ENCODE measurements at regions not wholly inside any gene's neighbourhood (a gene's known extent, or its start where the extent isn't known, plus 50 kb on each side); places are given as distances from the start of the nearest gene placed in this dataset.

DNA sequence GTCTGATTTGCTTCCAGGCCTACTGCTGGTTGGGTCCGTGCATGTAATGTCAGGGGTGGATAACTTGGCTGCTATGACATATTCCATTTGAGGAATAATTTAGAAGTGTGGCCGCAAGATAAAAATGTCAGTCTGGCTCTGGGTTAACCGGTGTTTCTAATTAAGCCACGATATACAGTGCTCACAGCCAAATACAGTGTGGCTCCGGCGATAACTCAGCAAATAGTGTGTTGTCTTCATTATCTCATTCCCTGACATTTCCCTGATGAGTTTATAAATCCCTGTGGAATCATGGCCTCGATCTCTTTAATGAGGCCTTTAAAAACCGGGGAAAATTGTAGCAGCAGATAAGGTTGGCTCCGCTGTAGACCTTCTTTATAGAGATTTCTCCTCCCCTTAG is 1125.0 kb downstream of the TYW1 start (continued):
- TF ChIP-seq RNF2 (IDR thresholded peaks at IDR 0.05; ENCODE audit: borderline replicate concordance, low read depth, low read length, missing control alignments, poor library complexity, severe bottlenecking) (no peak), TAF7 (optimal IDR thresholded peaks at IDR 0.05; ENCODE audit: borderline replicate concordance, low read depth, low read length) (no peak)

All from H1 (cell line).